SK-N-SH (cell line): ENCODE measurements at regions not wholly inside any gene's neighbourhood (a gene's known extent, or its start where the extent isn't known, plus 50 kb on each side); places are given as distances from the start of the nearest gene placed in this dataset.

Experiments used
- EZH2phosphoT487 ChIP-seq: fragments of 200-600 bp; sonication (generic); IDR thresholded peaks from 2 replicates; pipeline ENCODE4 v1.6.1; 2017; ENCODE audit warnings: low read depth, mixed run types, mild to moderate bottlenecking, antibody characterized with exemption, moderate library complexity, borderline replicate concordance
- MXI1 ChIP-seq: IDR thresholded peaks from 2 replicates; pipeline ENCODE4 v1.6.1; 2012; ENCODE audit warnings: mild to moderate bottlenecking, low read depth, low read length, improper control_type of control experiment
- NRF1 ChIP-seq: IDR thresholded peaks from 2 replicates; pipeline ENCODE4 v1.6.1; 2012; ENCODE audit warnings: low read depth, mild to moderate bottlenecking, low read length
- TF ChIP-seq, protein P1 (sequence below): fragments of 200-600 bp; sonication (generic); IDR thresholded peaks from 2 replicates; pipeline ENCODE4 v1.6.1; 2017; ENCODE audit warnings: antibody characterized with exemption, mild to moderate bottlenecking, moderate library complexity
- TF ChIP-seq, protein P2 (sequence below): IDR thresholded peaks from 2 replicates; pipeline ENCODE4 v1.4.0; 2012; ENCODE audit warnings: low read depth, borderline replicate concordance

DNA sequence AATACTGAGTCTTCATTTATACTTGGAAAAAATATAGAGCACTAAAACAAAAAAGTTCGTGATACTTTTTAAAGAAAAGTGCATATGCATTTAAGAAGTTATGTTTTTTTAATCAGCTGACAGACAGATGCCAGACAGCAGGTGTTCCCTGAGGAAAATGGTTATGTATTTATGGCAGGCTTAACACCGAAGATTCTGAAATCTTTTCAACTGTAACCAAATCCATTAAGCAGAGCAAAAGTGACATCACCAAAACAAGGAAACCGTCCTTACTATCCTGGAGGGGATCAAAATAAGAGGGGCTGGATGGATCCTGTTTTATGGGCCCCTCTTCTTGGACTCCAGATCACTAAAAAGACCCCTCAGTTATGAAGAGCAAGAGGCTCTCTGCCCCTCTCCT, 404.9 kb upstream of the ADAMTS16 start:
- TF ChIP-seq, protein P1, sequence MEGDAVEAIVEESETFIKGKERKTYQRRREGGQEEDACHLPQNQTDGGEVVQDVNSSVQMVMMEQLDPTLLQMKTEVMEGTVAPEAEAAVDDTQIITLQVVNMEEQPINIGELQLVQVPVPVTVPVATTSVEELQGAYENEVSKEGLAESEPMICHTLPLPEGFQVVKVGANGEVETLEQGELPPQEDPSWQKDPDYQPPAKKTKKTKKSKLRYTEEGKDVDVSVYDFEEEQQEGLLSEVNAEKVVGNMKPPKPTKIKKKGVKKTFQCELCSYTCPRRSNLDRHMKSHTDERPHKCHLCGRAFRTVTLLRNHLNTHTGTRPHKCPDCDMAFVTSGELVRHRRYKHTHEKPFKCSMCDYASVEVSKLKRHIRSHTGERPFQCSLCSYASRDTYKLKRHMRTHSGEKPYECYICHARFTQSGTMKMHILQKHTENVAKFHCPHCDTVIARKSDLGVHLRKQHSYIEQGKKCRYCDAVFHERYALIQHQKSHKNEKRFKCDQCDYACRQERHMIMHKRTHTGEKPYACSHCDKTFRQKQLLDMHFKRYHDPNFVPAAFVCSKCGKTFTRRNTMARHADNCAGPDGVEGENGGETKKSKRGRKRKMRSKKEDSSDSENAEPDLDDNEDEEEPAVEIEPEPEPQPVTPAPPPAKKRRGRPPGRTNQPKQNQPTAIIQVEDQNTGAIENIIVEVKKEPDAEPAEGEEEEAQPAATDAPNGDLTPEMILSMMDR: no peak
- TF ChIP-seq, protein P2, sequence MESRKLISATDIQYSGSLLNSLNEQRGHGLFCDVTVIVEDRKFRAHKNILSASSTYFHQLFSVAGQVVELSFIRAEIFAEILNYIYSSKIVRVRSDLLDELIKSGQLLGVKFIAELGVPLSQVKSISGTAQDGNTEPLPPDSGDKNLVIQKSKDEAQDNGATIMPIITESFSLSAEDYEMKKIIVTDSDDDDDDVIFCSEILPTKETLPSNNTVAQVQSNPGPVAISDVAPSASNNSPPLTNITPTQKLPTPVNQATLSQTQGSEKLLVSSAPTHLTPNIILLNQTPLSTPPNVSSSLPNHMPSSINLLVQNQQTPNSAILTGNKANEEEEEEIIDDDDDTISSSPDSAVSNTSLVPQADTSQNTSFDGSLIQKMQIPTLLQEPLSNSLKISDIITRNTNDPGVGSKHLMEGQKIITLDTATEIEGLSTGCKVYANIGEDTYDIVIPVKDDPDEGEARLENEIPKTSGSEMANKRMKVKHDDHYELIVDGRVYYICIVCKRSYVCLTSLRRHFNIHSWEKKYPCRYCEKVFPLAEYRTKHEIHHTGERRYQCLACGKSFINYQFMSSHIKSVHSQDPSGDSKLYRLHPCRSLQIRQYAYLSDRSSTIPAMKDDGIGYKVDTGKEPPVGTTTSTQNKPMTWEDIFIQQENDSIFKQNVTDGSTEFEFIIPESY: no peak
- TF ChIP-seq NRF1 (no peak), MXI1 (no peak), EZH2phosphoT487 (no peak)
